Suppressor macrophage treated with lipopolysaccharide for 4 hours (primary cell): ENCODE measurements at regions not wholly inside any gene's neighbourhood (a gene's known extent, or its start where the extent isn't known, plus 50 kb on each side); places are given as distances from the start of the nearest gene placed in this dataset.

Source experiments
- DNase-seq: peaks from one replicate; pipeline ENCODE4 v3.0.0-alpha.2; 2020

DNA sequence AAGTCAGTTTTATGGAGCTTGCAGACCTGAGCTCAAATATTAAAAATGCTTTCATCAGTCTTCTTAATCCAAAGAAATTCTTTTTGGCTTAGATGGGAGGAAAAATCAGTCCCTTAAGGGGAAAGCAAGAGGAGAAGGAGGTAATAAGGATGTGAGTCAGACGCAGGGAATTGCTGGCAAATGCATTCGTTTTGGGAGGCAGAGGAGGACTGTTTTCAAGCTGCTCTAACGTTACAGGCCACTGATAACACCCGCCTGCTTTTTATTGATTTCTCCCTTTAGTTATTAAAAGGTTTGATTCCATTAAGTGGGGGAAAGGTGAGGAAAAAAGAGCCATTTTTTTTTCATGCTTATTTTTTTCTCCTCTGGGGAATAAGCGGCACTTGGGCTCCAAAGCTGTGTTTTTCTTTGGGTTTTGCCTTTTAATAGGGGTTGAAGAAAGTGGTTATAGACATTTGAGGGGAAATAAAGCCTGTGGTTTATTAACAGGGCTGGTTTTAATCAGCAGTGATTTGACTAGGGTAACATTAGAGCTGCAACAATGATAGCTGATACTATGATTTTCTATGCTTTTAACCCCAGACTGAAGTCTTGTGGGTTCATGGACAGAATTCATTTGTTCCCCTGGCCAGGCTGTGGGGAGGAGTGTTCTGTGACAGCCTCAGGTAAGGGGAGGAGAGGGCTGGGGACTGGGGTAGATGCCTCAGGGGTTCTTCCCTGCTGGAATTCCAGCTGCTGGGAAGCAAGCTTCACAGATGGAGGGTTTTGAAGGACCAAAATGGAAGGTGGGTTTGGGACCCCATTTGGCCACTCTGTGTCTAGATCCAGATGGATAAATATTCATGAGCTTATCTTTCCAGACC, 225.2 kb downstream of the GAS1 start:
- no peak for DNase-seq

DNA sequence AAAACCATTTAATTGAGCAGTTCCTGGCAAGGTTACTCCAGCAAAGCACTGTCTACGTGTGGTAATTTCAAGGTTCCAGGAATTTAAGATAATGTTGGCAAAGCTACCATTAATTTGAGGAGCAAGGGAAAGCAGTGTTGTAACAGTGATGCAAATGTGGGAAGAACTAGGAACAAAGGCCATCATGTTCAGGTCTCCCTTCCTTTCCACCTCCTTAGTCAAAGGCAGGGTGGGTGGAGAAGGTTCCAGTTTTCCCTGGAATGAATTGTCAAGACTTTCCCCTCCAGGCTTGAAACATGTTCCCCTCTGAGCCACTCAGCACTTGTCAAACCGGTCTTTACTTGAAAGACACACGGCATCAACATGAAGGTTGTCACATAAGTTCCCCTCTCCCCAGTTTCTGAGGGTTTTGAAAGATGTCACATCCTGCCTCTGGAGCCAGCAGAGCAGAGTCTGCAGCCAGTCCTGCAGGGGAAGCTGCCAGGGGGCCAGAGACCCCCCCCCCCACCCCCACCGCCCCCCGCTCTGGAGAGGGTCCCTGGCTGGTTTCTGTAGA, 226.0 kb downstream of the GAS1 start:
- DNase-seq, result no peak

DNA sequence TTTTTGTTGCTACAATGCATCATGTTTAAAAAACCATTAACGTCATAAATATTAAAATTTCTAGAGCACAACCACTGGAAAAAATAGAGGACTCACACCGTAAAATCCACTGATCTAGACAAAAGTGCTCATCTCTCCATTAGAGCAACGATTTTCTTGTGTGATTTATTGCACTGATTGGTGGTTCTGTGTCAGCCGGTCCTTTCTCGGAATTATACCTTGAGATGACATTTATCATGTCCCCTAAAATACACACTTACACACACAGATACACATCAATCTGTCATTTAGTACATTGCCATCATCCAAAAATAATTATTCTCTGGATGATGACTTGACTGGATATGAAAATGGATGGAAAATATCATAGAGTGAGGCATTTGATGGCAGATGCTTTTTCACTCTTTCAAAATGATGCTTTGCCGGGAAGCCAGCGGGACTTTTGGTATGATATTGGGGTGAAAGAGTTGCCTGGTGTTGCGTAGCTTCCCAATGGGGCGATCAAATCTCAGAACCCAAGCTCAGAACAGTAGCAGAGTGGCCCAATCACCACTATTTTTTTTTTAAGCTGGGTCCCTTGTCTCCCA, 226.6 kb downstream of the GAS1 start:
- no peak for DNase-seq

DNA sequence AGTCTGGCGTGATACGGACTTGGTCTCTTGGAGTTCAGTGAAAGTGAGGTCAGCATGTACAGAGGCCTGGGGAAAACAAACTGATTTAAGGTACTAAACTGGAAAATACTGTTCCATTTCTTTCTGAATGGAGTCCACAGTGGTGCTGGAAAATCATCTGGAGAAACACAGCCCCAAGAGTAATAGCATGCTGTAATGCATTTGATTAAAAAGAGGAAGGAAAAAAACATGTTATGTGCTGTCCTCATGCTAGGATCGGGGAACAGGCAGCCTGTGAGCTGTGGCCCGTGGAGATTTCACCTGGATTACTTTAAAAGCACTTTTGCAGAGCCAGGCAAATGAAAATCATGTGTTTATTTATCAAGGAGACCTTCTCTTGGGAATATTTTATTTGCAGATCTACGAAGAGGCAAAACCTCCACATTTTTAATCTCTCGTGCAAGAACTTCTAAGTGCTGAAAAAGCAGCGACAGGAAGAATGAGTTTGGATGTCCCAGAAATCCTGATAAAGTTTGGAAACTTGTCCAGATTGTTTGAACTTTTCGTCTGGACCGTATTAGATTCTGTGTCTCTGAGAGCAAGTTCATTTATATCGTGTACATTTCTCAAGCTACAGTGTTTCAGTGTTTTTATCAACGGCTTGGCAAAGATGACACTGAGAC, 228.8 kb downstream of the GAS1 start:
- DNase-seq, result no peak

DNA sequence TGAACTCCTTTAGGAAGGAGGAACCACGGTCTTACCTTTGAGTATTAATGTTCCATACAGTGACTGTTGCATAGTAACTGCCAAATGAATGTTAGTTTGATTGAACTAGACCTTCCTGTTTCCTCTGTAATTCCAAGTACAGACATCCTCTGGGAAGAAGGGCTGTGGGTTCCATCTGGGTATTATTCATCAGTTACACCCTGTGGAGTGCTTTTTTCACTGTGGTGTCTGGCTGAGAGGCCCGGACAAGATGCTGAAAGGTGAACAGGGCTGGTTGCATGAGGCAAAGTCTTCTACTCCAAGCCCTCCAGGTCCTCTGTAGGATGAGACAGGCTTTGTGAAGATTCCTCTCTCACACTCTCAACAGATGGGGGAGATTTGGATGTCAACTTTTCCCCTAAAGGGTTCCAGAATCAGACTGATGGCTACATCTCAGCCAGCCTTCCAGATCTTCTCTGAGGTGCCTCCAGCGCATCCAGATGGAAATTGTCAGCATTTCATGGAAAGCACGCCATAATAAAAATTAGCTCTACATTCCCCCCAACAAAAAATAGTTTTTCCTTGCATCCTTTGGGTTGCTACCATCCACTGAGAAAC, 230.9 kb downstream of the GAS1 start:
- DNase-seq, result no peak

DNA sequence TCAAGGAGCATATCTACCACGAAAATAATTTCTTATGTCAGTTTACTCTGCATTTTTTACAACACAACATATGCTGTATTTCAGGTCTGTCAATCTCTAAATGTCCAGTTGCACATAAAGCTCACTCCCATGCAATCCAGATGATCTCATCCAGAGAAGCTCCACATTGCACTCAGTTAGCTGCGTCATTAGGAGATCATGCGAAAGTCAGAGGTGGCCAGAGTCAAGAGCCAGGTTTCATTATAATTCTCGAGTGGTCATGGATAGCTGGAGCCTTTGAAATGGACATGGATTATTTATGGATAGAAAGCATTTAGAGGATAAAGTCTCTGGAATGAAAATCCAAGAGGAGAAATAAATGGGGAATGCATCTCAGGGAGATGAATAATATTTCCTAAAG, 232.3 kb downstream of the GAS1 start:
- DNase-seq, result no peak

DNA sequence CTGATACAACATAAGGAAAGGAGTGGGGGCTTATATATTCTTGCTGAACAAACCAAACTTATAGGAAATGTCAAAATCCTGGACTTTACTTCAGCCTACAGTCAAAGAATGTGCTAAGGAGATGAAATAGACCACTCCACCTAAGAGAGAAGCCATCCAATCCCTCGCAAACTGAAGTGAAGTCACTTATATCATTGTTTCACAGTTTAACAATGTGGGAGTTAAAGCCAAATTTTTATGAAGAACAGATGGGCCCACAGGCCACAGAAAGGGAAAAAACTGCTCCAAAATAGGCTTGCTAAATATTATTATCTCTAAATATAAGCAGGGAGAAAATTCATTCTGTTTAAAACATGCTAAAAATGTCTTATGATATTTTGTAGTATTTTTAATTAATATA, 233.3 kb downstream of the GAS1 start:
- DNase-seq, result no peak

DNA sequence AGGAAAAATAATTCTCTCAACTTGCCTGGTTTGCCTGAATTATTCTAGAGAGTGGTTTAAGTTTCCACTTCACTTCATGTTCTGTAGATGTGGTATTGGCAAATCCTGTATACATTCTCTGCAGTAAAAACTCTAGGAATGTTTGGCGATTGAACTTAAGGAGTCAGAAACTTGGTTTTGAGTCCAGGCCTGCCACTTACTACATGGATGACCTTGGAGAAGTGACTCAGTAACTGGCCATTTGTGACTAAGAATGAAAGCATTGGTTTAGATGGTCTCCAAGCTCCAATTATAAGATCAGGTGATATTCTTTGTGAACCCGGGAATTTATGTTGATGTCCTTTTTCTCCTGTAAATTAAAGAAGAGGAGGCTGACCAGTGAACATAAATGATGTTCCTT, 233.8 kb downstream of the GAS1 start:
- no peak for DNase-seq

DNA sequence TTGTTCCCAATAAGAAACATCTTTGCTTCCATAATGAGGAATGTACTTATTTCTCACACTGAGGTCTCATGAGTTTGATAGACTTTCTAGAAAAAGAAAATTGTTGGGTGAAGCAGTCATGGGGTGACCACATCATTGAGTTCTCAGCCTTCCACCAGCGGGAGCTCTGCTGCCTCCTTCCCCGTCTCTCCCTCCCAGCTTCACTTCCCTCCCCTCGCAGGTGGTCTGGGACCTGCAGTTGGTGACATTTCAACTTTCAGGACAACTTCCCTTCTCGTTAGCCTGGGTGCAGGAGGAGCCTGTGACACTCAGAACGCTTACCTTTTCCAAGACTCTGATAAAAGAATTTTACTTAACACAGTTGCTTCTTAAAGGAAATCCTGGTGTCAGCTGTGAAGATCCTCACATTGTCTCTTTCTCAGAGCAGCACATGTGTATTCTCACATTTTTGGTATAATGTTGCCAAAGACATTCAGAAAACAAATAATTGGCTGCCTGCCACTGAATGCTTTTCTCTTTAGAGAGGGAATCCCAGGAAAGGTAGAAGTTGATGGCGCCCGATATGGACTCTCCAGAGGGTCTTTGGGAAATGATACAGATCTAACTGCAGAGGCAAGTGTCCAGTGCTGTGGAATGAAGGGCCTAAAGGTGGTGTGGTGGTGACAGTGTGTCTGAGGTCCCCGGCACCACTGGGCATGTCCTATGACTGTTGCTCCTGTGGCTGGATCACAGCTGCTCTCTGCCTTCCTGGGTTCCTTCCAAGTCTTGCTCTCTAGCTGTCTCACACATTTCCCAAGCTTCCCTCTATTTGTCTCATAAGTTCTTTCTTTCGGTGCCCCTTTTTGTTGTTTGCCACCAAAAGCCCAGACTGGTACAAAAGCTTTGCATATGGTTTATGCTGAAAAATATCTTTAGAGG, 238.1 kb downstream of the GAS1 start:
- DNase-seq, result no peak

DNA sequence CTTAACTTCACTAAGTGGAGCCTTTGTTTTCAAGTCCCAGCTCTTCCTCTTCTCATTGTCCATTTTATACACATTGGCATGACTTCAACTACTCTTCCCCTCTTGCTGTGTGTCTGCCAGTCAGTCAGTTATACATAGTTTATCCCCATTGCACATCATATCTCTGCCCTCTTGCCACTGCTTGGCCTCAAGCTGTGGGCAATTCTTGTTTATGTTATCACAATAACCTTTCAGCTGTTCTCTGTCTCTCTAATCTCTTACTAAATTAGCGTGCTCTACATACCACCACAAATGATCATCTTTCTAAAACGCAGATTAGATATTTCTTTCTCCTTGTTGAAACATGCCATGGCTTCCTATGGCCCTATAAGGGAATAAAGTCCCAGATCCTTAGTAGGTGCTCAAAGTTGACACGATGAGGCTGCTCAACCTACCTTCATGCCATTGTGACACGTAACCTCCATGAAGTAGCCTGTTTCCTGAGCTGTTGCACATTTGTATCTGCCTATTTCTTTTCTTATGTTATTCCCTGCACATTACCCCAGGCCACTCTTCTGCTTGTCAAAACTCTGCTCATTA, 239.3 kb downstream of the GAS1 start:
- no peak for DNase-seq

DNA sequence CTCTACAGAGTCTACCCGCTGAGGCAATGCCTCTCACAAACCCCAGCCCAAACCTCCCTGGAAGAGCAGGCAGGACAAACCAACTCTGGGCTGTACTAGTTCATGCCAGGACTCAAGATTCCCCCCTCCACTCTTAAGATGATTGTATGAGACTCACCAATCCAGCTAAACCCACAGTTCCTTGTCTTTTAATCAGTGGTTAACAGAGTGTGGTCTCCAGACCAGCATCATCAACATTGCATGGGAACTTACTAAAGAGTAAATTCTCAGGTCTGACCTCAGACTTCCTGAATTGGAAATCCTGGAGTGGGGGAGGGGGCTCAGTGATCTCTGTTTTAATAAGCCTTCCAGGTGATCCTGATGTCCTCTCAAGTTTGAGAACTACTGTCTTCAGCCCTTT, 240.9 kb downstream of the GAS1 start:
- no peak for DNase-seq

DNA sequence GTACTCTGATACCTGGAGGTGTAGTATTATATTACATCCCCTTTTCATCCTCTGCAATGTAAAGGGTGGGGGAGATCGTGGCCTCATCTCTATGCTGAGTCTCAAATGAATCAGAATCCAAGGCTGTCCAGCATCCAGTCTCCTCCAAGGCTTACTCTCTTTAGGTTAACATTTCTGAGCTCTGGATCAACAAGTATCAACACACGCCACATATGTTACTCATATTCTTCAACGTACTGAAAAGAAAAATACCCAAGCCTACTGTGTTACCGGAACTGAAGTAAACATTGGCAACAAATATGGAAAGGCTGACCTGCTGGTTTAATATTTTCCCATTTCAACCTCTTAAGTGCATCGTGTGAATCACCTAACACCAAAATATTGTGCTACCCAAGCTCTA, 241.8 kb downstream of the GAS1 start:
- DNase-seq, result no peak

DNA sequence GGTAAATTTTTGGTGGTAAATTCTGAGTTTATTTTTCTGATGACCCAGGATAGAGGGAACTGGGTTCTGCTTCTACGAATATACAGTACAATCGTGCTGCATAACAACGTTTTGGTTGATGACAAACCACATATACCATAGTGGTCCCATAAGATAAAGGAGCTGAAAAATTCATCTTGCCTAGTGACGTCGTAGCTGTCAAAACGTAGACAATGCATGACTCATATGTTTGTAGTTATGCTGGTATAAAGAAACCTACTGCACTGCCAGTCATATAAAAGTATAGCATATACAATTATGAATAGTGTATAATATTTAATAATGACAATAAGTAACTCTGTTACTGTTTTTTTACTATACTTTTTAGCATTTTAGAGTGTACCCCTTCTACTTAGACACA, 244.0 kb downstream of the GAS1 start:
- no peak for DNase-seq

DNA sequence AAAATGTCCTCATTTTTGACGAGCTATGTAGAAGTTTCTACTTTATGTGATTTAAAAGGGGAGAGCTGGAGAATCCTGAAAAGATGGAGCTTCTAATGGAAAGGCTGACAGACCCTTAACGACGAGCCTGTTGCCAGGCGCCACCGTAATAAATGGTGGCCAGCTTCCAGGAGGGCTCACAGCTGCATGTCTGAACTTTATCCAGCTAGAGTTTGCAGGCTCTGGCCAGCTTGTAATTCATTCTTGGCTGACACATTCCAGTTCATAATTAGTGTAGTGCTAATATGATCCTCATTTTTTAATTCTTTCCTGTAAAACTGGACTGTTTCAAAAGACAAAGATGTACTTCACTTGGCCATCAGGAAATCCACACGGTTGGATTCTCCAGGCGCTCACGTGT, 246.7 kb downstream of the GAS1 start:
- DNase-seq, result no peak

DNA sequence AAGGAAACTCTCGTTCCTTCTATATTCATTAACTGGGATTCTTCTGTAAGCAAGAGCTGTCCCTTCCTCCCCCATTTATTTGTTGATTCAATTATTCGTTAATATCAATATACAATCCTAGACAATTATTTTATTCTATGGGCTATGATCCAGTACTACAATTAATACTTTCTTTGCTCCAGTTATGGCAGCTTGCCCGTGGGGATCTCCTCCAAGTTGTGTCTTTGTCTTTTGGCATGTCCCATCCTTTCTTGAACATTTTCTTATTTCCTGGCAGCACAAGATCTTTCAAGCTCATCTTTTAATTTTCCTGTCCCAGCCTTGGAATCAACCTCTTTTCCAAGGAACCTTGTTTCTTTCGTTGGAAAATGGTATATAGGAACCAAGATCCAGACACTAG, 249.3 kb downstream of the GAS1 start:
- DNase-seq, result no peak

DNA sequence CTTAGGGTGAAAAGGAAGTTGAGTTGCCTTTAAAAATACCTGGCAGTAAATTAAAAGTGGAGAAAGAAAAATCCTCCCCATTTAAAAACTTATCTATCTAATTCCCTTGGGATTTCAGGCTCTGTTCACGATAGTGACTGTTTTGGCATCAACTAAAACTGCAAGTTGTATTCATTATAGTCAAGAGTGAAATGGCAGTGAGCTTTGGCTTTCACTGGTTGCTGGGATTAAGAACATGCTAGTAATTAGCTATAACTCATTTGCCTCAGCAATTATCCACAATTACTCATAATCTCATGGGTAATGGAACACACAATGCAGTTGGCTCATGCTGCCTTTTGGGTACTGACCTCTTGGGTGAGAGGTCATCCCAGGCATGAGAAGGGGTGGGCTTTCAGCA, 250.1 kb downstream of the GAS1 start:
- no peak for DNase-seq

DNA sequence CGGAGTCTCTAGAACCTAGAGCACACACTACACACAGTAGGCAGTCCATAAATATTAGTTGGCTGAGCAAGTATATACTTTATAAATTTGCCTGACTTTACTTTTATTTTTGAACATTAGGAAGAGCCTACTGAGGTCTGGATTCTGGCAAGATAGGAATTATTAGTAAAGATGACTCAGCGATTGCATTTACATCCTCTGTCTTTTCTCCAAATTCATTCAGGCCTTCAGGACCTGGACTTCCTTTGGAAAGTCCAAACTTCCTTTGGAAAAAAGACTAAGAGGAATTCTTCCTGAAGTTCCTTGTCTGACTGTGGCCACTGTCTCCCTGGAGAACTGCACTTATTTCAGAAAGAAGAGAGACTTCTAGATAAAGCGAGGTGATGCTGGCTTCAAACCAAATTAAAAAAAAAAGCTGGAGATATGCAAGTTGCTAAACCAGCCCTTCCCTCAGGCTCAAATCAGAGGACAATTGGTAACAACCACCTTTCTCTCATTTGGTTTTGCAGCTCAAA, 251.3 kb downstream of the GAS1 start:
- DNase-seq, result no peak

DNA sequence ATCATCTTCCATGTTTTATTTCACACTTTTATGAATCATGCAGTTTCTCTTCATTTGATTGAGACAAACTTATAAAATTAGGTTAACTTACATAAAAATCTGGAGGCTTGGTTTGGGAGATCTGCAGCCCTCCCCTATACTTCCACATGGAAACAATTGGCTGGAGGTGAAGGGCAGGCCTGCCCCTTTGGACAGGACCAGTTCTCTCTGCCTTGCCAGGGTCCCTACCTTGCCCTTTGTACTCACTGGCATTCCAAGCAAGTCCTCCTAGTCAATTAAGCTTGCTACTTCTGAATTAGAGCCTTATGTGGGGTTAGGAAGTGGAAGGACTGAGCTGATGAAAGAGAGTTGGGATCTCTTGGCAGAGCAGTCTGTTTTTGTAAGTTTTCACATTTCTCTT, 257.3 kb downstream of the GAS1 start:
- no peak for DNase-seq

DNA sequence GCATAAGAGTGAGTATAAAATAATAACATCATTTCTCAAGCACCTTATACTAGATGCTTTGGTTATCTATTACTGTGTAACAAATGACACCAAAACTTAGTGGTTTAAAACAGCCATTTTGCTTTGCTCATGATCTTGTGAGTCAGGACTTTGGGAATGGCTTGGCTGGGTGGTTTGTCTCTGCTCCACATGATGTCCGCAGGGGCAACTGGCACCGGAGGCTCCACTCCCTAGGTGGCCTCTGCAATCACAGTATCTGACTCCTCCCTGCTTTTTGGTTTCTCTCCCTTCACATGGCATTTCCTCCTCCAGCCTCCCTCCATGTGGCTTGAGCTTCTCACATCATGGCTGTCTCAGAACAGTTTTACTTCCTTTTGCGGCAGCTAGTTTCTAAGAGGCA, 259.5 kb downstream of the GAS1 start:
- DNase-seq, result no peak

DNA sequence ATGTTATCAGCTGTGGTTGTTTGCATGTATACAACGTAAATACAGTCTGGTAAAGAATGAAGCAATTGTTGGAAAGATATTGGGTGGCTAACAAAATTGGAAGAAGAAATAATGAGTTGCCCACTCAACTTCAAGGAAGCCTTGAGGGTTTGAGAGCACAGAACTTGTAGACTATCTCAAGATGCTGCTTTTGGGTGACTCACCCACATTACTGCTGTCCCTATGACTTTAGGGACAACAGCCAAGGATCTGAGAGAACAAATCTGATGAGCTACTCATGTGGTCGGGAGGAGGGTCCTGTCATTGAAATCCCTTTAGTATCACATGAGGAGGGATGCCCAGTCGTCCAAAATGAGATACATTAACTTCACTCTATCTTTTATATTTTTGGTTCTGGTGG, 261.8 kb downstream of the GAS1 start:
- DNase-seq, result no peak

DNA sequence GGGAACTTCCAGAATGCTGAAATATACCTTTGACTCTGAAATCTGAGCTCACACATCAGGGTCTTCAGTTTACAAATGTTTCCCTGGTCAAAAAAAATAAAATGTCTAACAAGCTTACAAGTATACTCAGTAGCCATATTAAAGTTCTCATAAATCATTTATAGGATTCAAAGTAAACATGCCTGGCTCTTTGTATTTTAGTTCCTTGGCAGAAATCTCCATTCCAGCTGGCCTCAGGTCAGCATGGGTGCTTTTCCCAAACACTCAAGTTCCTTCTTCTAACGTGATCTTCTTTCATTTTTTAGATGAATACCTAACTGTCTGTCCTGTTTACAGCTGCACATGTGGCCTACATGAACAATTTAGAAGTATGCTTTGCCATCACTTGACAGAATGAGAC, 263.2 kb downstream of the GAS1 start:
- DNase-seq, result no peak

DNA sequence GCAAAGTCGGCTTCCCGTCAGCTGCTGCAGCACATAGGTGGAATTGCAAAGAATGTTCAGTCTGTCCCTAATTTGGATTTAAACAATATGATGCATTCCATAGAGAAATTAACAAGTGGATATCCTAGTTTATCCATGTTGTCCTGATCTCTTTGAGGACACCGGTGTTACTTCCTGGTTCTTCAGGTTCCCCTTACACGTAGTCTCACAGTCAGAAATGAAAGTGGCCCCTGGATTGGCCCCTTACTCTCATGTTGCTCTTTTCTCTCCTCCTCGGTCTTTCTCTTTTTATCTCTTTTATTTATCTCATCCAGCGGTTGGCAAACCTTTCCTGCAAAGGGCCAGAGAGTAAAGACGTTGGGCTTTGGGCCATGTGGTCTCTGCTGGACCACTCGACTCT, 265.1 kb downstream of the GAS1 start:
- no peak for DNase-seq
